HCT116 (cell line): ENCODE measurements at regions not wholly inside any gene's neighbourhood (a gene's known extent, or its start where the extent isn't known, plus 50 kb on each side); places are given as distances from the start of the nearest gene placed in this dataset.

Experiments used
- ATAC-seq: fragments of 200-7000 bp; cut with Tn5 transposase; 2 replicates; pipeline ENCODE4 v1.9.1; 2020; ENCODE audit warnings: mild to moderate bottlenecking, moderate library complexity
- BruUV-seq: library from RNA; stranded (reverse); fragments of 400-500 nt; replicated peaks from 2 replicates; lab custom pipeline; 2021; lab: Mats Ljungman, UMichigan
- CTCF ChIA-PET: fragments of 300-600 bp; sonication (Branson Sonifier 250); formaldehyde crosslinking; loops from one replicate; lab custom pipeline; 2021; ENCODE audit warnings: antibody characterized with exemption; lab: Charles Lee
- POLR2A ChIA-PET: fragments of 300-600, 350-600 bp; sonication (Branson Sonifier 250); formaldehyde crosslinking; loops from one replicate; lab custom pipeline; 2021; ENCODE audit warnings: antibody characterized with exemption; lab: Charles Lee
- RAD21 ChIA-PET, 2 experiments: fragments of 300-600 bp; sonication (Branson Sonifier 250); formaldehyde crosslinking; loops; one replicate each; lab custom pipeline; 2023; ENCODE audit warnings: low total read pairs in 2 of 2; ENCODE audit not compliant: uncharacterized antibody in 2 of 2, unreplicated experiment in 2 of 2, low non-redundant PET in 1 of 2; lab: Charles Lee
- DNase-seq: peaks from one replicate; pipeline ENCODE4 v3.0.0-alpha.2; 2010; ENCODE audit warnings: low read depth, low spot score
- H2AFZ ChIP-seq: fragments of 200-600 bp; shearing (Covaris generic), sonication (generic); 2 replicates; pipeline ENCODE4 v1.6.1; 2017; ENCODE audit warnings: low read depth, mixed run types, mixed read lengths, antibody characterized with exemption, low read length; ENCODE audit not compliant: poor library complexity, severe bottlenecking
- H3K27ac ChIP-seq: 2 replicates; pipeline ENCODE4 v1.5.1; 2012; ENCODE audit warnings: low read depth, low read length
- H3K27me3 ChIP-seq: fragments of 200-600 bp; sonication (generic); 2 replicates; pipeline ENCODE4 v1.6.1; 2016; ENCODE audit warnings: mixed run types, low read length, mixed read lengths; ENCODE audit not compliant: insufficient read depth
- H3K36me3 ChIP-seq, 2 experiments: fragments of 200-500 bp in 1 of 2; fragments of 200-600 bp in 1 of 2; sonication (Bioruptor generic) in 1 of 2; sonication (generic) in 1 of 2; 2 replicates each; pipeline versions ENCODE4 v1.5.1 to v1.6.1; 2014 to 2016; ENCODE audit warnings: low read length in 2 of 2, inconsistent platforms in 1 of 2, mixed read lengths in 1 of 2, mixed run types in 1 of 2; ENCODE audit not compliant: insufficient read depth in 2 of 2, control insufficient read depth in 1 of 2
- H3K4me1 ChIP-seq, 2 experiments: fragments of 200-600 bp in 1 of 2; sonication (generic) in 1 of 2; 2 replicates each; pipeline versions ENCODE4 v1.5.1 to v1.6.1; 2012 to 2017; ENCODE audit warnings: low read length in 2 of 2, inconsistent platforms in 1 of 2, mild to moderate bottlenecking in 1 of 2, mixed read lengths in 1 of 2, mixed run types in 1 of 2, moderate library complexity in 1 of 2; ENCODE audit not compliant: insufficient read depth in 2 of 2, control insufficient read depth in 1 of 2
- H3K4me2 ChIP-seq: fragments of 200-600 bp; sonication (generic); 2 replicates; pipeline ENCODE4 v1.6.1; 2017; ENCODE audit warnings: mixed run types, low read length, mixed read lengths
- H3K4me3 ChIP-seq, 2 experiments: fragments of 200-600 bp in 1 of 2; sonication (generic) in 1 of 2; replicated peaks in 1 of 2; 2 replicates each; pipeline ENCODE4 v1.5.1; 2011 to 2016; ENCODE audit warnings: low read length in 2 of 2, control low read depth in 1 of 2, low read depth in 1 of 2, mild to moderate bottlenecking in 1 of 2, mixed read lengths in 1 of 2, mixed run types in 1 of 2
- H3K79me2 ChIP-seq: fragments of 200-600 bp; sonication (generic); 2 replicates; pipeline ENCODE4 v1.6.1; 2017; ENCODE audit warnings: mild to moderate bottlenecking, mixed run types, low read length, moderate library complexity, mixed read lengths; ENCODE audit not compliant: insufficient read depth
- H3K9ac ChIP-seq: fragments of 200-600 bp; sonication (generic); 2 replicates; pipeline ENCODE4 v1.6.1; 2016; ENCODE audit warnings: low read length, mixed read lengths
- H3K9me2 ChIP-seq: fragments of 200-600 bp; sonication (generic), shearing (Covaris generic); 2 replicates; pipeline ENCODE4 v1.6.1; 2017; ENCODE audit warnings: mixed run types, mild to moderate bottlenecking, moderate library complexity; ENCODE audit not compliant: insufficient read depth
- H3K9me3 ChIP-seq, 2 experiments: fragments of 200-500 bp in 1 of 2; fragments of 200-600 bp in 1 of 2; sonication (Bioruptor generic) in 1 of 2; sonication (generic) in 1 of 2; 2 replicates each; pipeline ENCODE4 v1.6.1; 2014 to 2017; ENCODE audit warnings: low read length in 2 of 2, mixed read lengths in 2 of 2, inconsistent platforms in 1 of 2, low read depth in 1 of 2, mild to moderate bottlenecking in 1 of 2, mixed run types in 1 of 2, moderate library complexity in 1 of 2; ENCODE audit not compliant: control insufficient read depth in 1 of 2, insufficient read depth in 1 of 2
- H4K20me1 ChIP-seq: fragments of 200-600 bp; sonication (generic), shearing (Covaris generic); 2 replicates; pipeline ENCODE4 v1.6.1; 2017; ENCODE audit warnings: mixed run types, mild to moderate bottlenecking, moderate library complexity; ENCODE audit not compliant: insufficient read depth
- CEBPB ChIP-seq: IDR thresholded peaks from 2 replicates; pipeline ENCODE4 v1.6.1; 2012; ENCODE audit warnings: low read depth
- EGR1 ChIP-seq: IDR thresholded peaks from 2 replicates; pipeline ENCODE4 v1.6.1; 2012; ENCODE audit warnings: low read depth
- EZH2phosphoT487 ChIP-seq: fragments of 200-600 bp; IDR thresholded peaks from 2 replicates; pipeline ENCODE4 v1.6.1; 2018; ENCODE audit warnings: antibody characterized with exemption, borderline replicate concordance
- REST ChIP-seq: IDR thresholded peaks from 2 replicates; pipeline ENCODE4 v1.6.1; 2012; ENCODE audit warnings: low read depth
- SIN3A ChIP-seq: IDR thresholded peaks from 2 replicates; pipeline ENCODE4 v1.6.1; 2012; ENCODE audit warnings: low read depth
- ZNF274 ChIP-seq: fragments of 200-500 bp; sonication (Bioruptor generic); IDR thresholded peaks from 2 replicates; pipeline ENCODE4 v1.6.1; 2014; ENCODE audit warnings: mild to moderate bottlenecking, low read depth, low read length, inconsistent platforms
- intact Hi-C: fragments of 100-400 bp; cut with micrococcal nuclease; formaldehyde crosslinking; loops from 2 replicates; pipeline ENCODE4 v1.10.0; 2022
- TF ChIP-seq, protein P1 (sequence below), 3 experiments: fragments of 200-600 bp in 1 of 3; sonication (generic) in 1 of 3; IDR thresholded peaks in 2 of 3; conservative IDR thresholded peaks in 1 of 3; 2 replicates each; pipeline ENCODE4 v1.5.1; 2012 to 2017; ENCODE audit warnings: low read depth in 2 of 3, low read length in 2 of 3, antibody characterized with exemption in 1 of 3, borderline replicate concordance in 1 of 3, control low read depth in 1 of 3, mild to moderate bottlenecking in 1 of 3, mixed read lengths in 1 of 3, mixed run types in 1 of 3, moderate library complexity in 1 of 3; ENCODE audit not compliant: insufficient read depth in 1 of 3
- TF ChIP-seq, protein P2 (sequence below): IDR thresholded peaks from 2 replicates; pipeline ENCODE4 v1.6.1; 2012

- TF ChIP-seq REST = no peak
- TF ChIP-seq, protein P1, sequence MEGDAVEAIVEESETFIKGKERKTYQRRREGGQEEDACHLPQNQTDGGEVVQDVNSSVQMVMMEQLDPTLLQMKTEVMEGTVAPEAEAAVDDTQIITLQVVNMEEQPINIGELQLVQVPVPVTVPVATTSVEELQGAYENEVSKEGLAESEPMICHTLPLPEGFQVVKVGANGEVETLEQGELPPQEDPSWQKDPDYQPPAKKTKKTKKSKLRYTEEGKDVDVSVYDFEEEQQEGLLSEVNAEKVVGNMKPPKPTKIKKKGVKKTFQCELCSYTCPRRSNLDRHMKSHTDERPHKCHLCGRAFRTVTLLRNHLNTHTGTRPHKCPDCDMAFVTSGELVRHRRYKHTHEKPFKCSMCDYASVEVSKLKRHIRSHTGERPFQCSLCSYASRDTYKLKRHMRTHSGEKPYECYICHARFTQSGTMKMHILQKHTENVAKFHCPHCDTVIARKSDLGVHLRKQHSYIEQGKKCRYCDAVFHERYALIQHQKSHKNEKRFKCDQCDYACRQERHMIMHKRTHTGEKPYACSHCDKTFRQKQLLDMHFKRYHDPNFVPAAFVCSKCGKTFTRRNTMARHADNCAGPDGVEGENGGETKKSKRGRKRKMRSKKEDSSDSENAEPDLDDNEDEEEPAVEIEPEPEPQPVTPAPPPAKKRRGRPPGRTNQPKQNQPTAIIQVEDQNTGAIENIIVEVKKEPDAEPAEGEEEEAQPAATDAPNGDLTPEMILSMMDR (IDR thresholded peaks at IDR 0.05 in 2 of 3, conservative IDR thresholded peaks at IDR 0.05 in 1 of 3; ENCODE audit: borderline replicate concordance in 1 of 3, insufficient read depth in 1 of 3, low read depth in 2 of 3, low read length in 2 of 3) = no peak
- TF ChIP-seq CEBPB = no peak
- no peak for TF ChIP-seq SIN3A
- no peak for TF ChIP-seq EZH2phosphoT487
Measured at GRCh38 chr3:73723596-73723995, 98.9 kb upstream of the PDZRN3 start (continued).

DNA sequence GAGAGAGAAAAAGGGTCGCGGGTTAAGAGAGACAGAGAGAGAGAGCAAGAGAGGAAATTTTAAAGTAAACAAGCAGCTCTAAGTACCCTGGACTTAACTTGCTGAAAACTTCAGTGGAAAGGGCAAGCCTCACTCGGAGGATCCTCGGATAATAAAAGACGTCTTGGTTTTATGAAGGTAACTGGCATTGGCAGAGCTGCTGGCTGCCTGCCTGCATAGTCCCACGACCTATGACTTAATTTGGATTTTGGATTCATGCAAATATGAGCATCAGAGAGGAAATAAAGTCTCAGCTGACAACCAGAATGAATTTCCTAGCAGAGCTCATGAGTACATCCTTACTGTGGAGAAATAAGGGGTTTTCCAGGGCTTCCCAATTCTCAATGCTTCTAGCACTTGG is 95.1 kb upstream of the PDZRN3 start:
- ATAC-seq (no peak), DNase-seq (no peak)
- CTCF ChIA-PET = no interaction called here
- Histone ChIP-seq H3K4me1 (no peaks in the 10 kb centered on the region), H3K27ac (no peak overlapping the region), H3K4me2 (no peak overlapping the region), H3K9me2 (no peaks in the 10 kb centered on the region), H4K20me1 (no peaks in the 10 kb centered on the region), H3K79me2 (no peaks in the 10 kb centered on the region), H3K9ac (no peak overlapping the region), H2AFZ (no peak overlapping the region), H3K36me3 (no peaks in the 10 kb centered on the region), H3K9me3 (no peaks in the 10 kb centered on the region), H3K4me3 (no peak overlapping the region), H3K27me3 (no peaks in the 10 kb centered on the region)
- BruUV-seq = no TSS peak
- POLR2A ChIA-PET = no interaction called here
- intact Hi-C loops = no loop called here
- TF ChIP-seq, protein P2, sequence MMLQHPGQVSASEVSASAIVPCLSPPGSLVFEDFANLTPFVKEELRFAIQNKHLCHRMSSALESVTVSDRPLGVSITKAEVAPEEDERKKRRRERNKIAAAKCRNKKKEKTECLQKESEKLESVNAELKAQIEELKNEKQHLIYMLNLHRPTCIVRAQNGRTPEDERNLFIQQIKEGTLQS = no peak
- TF ChIP-seq ZNF274 (no peak), EGR1 (no peak)
- RAD21 ChIA-PET = no interaction called here
